WTC11 (cell line): ENCODE measurements at regions not wholly inside any gene's neighbourhood (a gene's known extent, or its start where the extent isn't known, plus 50 kb on each side); places are given as distances from the start of the nearest gene placed in this dataset.

Source experiments
- ATAC-seq: fragments of 200-7000 bp; cut with Tn5 transposase; 2 replicates; pipeline ENCODE4 v1.10.0; 2021; ENCODE audit warnings: mild to moderate bottlenecking, moderate library complexity
- CTCF ChIA-PET: fragments of 300-600 bp; sonication (Branson Sonifier 250); formaldehyde crosslinking; loops from one replicate; lab custom pipeline; 2021; ENCODE audit warnings: antibody characterized with exemption; lab: Charles Lee
- POLR2A ChIA-PET: fragments of 350-600 bp; sonication (Branson Sonifier 250); formaldehyde crosslinking; loops from one replicate; lab custom pipeline; 2021; ENCODE audit warnings: antibody characterized with exemption; lab: Charles Lee
- DNase-seq: peaks from one replicate; pipeline ENCODE4 v3.0.0; 2021; ENCODE audit warnings: low spot score
- H3K27ac Mint-ChIP-seq: 2 replicates; pipeline ENCODE4 v1.8.0; 2021; ENCODE audit warnings: mixed read lengths
- H3K27me3 Mint-ChIP-seq: 2 replicates; pipeline ENCODE4 v1.8.0; 2021; ENCODE audit warnings: low read depth, mild to moderate bottlenecking, moderate library complexity, mixed read lengths
- H3K36me3 Mint-ChIP-seq: 2 replicates; pipeline ENCODE4 v1.8.0; 2021; ENCODE audit warnings: mixed read lengths
- H3K4me1 Mint-ChIP-seq: 2 replicates; pipeline ENCODE4 v1.8.0; 2022; ENCODE audit warnings: mixed read lengths
- H3K4me3 Mint-ChIP-seq: 2 replicates; pipeline ENCODE4 v1.8.0; 2021; ENCODE audit warnings: mild to moderate bottlenecking, moderate library complexity, mixed read lengths
- H3K9me3 Mint-ChIP-seq: 2 replicates; pipeline ENCODE4 v1.8.0; 2021; ENCODE audit warnings: mixed read lengths
- ATF1 ChIP-seq: sonication (generic); formaldehyde crosslinking; IDR thresholded peaks from 2 replicates; pipeline ENCODE4 v1.8.1; 2023; ENCODE audit warnings: mild to moderate bottlenecking, moderate library complexity, missing genetic modification reagents
- CBFB ChIP-seq: sonication (generic); formaldehyde crosslinking; IDR thresholded peaks from 2 replicates; pipeline ENCODE4 v1.8.1; 2022; ENCODE audit warnings: mild to moderate bottlenecking, low read depth, missing genetic modification reagents
- CTCF ChIP-seq: fragments of 200-600 bp; IDR thresholded peaks from 2 replicates; pipeline ENCODE4 v1.8.0; 2022; ENCODE audit warnings: antibody characterized with exemption
- ERG ChIP-seq: fragments of 250-450 bp; sonication (Bioruptor Pico); IDR thresholded peaks from 2 replicates; pipeline ENCODE4 v1.8.0; 2021; ENCODE audit warnings: mild to moderate bottlenecking
- ESRRA ChIP-seq: sonication (generic); formaldehyde crosslinking; IDR thresholded peaks from 2 replicates; pipeline ENCODE4 v1.8.1; 2022; ENCODE audit warnings: mild to moderate bottlenecking, missing genetic modification reagents, borderline replicate concordance
- FOXJ3 ChIP-seq: sonication (generic); formaldehyde crosslinking; IDR thresholded peaks from 2 replicates; pipeline ENCODE4 v1.9.0; 2021; ENCODE audit warnings: missing genetic modification reagents, mild to moderate bottlenecking, borderline replicate concordance
- JUN ChIP-seq: sonication (generic); formaldehyde crosslinking; IDR thresholded peaks from 2 replicates; pipeline ENCODE4 v1.8.0; 2023; ENCODE audit warnings: mild to moderate bottlenecking, missing genetic modification reagents
- KAT7 ChIP-seq: sonication (generic); formaldehyde crosslinking; IDR thresholded peaks from 2 replicates; pipeline ENCODE4 v1.8.1; 2023; ENCODE audit warnings: missing genetic modification reagents, mild to moderate bottlenecking, borderline replicate concordance
- NFE2L1 ChIP-seq: sonication (generic); formaldehyde crosslinking; IDR thresholded peaks from 2 replicates; pipeline ENCODE4 v1.8.1; 2023; ENCODE audit warnings: missing genetic modification reagents
- PRRX2 ChIP-seq: fragments of 250-450 bp; sonication (Bioruptor Pico); IDR thresholded peaks from 2 replicates; pipeline ENCODE4 v1.8.0; 2021; ENCODE audit warnings: mild to moderate bottlenecking
- RORB ChIP-seq: fragments of 250-450 bp; sonication (Bioruptor Pico); IDR thresholded peaks from 2 replicates; pipeline ENCODE4 v1.9.0; 2021; ENCODE audit warnings: mild to moderate bottlenecking
- STAT6 ChIP-seq: sonication (generic); formaldehyde crosslinking; conservative IDR thresholded peaks from 2 replicates; pipeline ENCODE4 v1.8.1; 2023; ENCODE audit warnings: mild to moderate bottlenecking, low read depth, missing genetic modification reagents, moderate library complexity
- TP53 ChIP-seq: sonication (generic); formaldehyde crosslinking; IDR thresholded peaks from 2 replicates; pipeline ENCODE4 v1.8.1; 2023; ENCODE audit warnings: mild to moderate bottlenecking, missing genetic modification reagents
- ZNF219 ChIP-seq: sonication (generic); formaldehyde crosslinking; IDR thresholded peaks from 2 replicates; pipeline ENCODE4 v1.8.0; 2023; ENCODE audit warnings: missing genetic modification reagents, mild to moderate bottlenecking, borderline replicate concordance
- ZSCAN18 ChIP-seq: fragments of 250-450 bp; sonication (Bioruptor Pico); IDR thresholded peaks from 2 replicates; pipeline ENCODE4 v2.1.2; 2022; ENCODE audit warnings: mild to moderate bottlenecking, moderate library complexity
- TF ChIP-seq, protein P1 (sequence below): sonication (generic); formaldehyde crosslinking; IDR thresholded peaks from 2 replicates; pipeline ENCODE4 v1.8.1; 2022; ENCODE audit warnings: low read depth, mild to moderate bottlenecking, moderate library complexity, missing genetic modification reagents, borderline replicate concordance
- TF ChIP-seq, protein P2 (sequence below): sonication (generic); formaldehyde crosslinking; IDR thresholded peaks from 2 replicates; pipeline ENCODE4 v1.8.1; 2023; ENCODE audit warnings: mild to moderate bottlenecking, missing genetic modification reagents
- TF ChIP-seq, protein P3 (sequence below): sonication (generic); formaldehyde crosslinking; IDR thresholded peaks from 2 replicates; pipeline ENCODE4 v1.8.1; 2023; ENCODE audit warnings: mild to moderate bottlenecking, missing genetic modification reagents, moderate library complexity

GRCh38 chr12:67881565-67881964, 107.7 kb upstream of the IFNG-AS1 start (continued):
- TF ChIP-seq ZSCAN18 (CRISPR knock-in tag) (no peak), ATF1 (CRISPR knock-in tag) (no peak)

DNA sequence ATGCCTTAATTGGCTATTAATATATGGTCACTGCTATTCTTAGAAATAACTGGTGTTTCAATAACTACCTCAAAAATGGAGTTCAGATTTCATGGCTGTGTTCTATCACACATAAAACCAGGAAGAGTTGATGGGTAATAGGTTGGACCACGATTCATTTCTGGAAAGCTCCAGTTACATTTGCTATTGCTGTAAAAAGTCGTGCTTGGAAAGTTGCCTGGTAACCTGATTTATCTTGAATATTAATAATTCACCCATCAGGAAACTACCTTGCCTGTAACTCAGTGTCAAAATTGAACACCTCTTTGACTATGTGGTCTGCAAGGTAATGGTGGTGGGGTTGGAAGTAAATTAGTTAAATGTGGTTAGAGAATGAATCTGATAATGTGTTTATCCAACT, 104.7 kb upstream of the IFNG-AS1 start:
- POLR2A ChIA-PET: no interaction called here
- TF ChIP-seq ZSCAN18 (CRISPR knock-in tag): no peak
- no peak for TF ChIP-seq ERG (CRISPR knock-in tag)
- TF ChIP-seq NFE2L1 (CRISPR knock-in tag): no peak
- no peak for TF ChIP-seq CTCF
- TF ChIP-seq ESRRA (CRISPR knock-in tag): no peak
- TF ChIP-seq TP53 (CRISPR knock-in tag): no peak
- no peak for TF ChIP-seq KAT7 (CRISPR knock-in tag)
- TF ChIP-seq, protein P1, sequence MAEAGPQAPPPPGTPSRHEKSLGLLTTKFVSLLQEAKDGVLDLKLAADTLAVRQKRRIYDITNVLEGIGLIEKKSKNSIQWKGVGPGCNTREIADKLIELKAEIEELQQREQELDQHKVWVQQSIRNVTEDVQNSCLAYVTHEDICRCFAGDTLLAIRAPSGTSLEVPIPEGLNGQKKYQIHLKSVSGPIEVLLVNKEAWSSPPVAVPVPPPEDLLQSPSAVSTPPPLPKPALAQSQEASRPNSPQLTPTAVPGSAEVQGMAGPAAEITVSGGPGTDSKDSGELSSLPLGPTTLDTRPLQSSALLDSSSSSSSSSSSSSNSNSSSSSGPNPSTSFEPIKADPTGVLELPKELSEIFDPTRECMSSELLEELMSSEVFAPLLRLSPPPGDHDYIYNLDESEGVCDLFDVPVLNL (CRISPR knock-in tag): no peak
- TF ChIP-seq, protein P2, sequence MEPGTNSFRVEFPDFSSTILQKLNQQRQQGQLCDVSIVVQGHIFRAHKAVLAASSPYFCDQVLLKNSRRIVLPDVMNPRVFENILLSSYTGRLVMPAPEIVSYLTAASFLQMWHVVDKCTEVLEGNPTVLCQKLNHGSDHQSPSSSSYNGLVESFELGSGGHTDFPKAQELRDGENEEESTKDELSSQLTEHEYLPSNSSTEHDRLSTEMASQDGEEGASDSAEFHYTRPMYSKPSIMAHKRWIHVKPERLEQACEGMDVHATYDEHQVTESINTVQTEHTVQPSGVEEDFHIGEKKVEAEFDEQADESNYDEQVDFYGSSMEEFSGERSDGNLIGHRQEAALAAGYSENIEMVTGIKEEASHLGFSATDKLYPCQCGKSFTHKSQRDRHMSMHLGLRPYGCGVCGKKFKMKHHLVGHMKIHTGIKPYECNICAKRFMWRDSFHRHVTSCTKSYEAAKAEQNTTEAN (CRISPR knock-in tag): no peak
- no peak for TF ChIP-seq JUN (CRISPR knock-in tag)
- no peak for TF ChIP-seq STAT6 (CRISPR knock-in tag)
- TF ChIP-seq PRRX2 (CRISPR knock-in tag): no peak
- no peak for TF ChIP-seq RORB (CRISPR knock-in tag)
- TF ChIP-seq FOXJ3 (CRISPR knock-in tag): no peak
- TF ChIP-seq CBFB (CRISPR knock-in tag): no peak
- TF ChIP-seq, protein P3, sequence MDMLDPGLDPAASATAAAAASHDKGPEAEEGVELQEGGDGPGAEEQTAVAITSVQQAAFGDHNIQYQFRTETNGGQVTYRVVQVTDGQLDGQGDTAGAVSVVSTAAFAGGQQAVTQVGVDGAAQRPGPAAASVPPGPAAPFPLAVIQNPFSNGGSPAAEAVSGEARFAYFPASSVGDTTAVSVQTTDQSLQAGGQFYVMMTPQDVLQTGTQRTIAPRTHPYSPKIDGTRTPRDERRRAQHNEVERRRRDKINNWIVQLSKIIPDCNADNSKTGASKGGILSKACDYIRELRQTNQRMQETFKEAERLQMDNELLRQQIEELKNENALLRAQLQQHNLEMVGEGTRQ (CRISPR knock-in tag): no peak
- TF ChIP-seq ZNF219 (CRISPR knock-in tag): no peak
- H3K36me3 Mint-ChIP-seq: no peaks in the 10 kb centered on the region

More for the DNA sequence above, 104.7 kb upstream of the IFNG-AS1 start:
- H3K4me1 Mint-ChIP-seq: peaks cover 35% of the 10 kb centered on the region
- CTCF ChIA-PET: no interaction called here
- ATAC-seq (no peak), DNase-seq (no peak)
- H3K9me3 Mint-ChIP-seq: no peaks in the 10 kb centered on the region
- no peaks in the 10 kb centered on the region for H3K27me3 Mint-ChIP-seq
- no peak overlapping the region for H3K4me3 Mint-ChIP-seq
- no peak overlapping the region for H3K27ac Mint-ChIP-seq
